MM.1S (cell line): ENCODE measurements at regions not wholly inside any gene's neighbourhood (a gene's known extent, or its start where the extent isn't known, plus 50 kb on each side); places are given as distances from the start of the nearest gene placed in this dataset.
"Not testable (repeated sequence)": the region's sequence is repeated elsewhere in the genome, so short reads cannot be mapped to it uniquely, and the experiment has no call there.

Experiments used
- DNase-seq: peaks from one replicate; pipeline ENCODE4 v3.0.0-alpha.2; 2015
- H2AFZ ChIP-seq: fragments of 300-600 bp; sonication (generic); 2 replicates; pipeline ENCODE4 v1.6.0; 2016; ENCODE audit warnings: antibody characterized with exemption, low read length
- H3F3A ChIP-seq: fragments of 300-600 bp; sonication (generic); 2 replicates; pipeline ENCODE4 v1.6.1; 2016; ENCODE audit warnings: mild to moderate bottlenecking, antibody characterized with exemption, low read length, moderate library complexity, mixed read lengths; ENCODE audit not compliant: insufficient read depth
- H3K27ac ChIP-seq: fragments of 300-600 bp; sonication (generic); 2 replicates; pipeline ENCODE4 v1.5.1; 2016; ENCODE audit warnings: mild to moderate bottlenecking, low read length
- H3K27me3 ChIP-seq: fragments of 300-600 bp; sonication (generic); replicated peaks from 2 replicates; pipeline ENCODE4 v1.6.0; 2016; ENCODE audit warnings: low read length; ENCODE audit not compliant: insufficient read depth
- H3K36me3 ChIP-seq: fragments of 300-600 bp; sonication (generic); replicated peaks from 2 replicates; pipeline ENCODE4 v1.6.1; 2016; ENCODE audit warnings: mild to moderate bottlenecking, low read length, mixed read lengths; ENCODE audit not compliant: insufficient read depth
- H3K4me1 ChIP-seq: fragments of 300-600 bp; sonication (generic); 2 replicates; pipeline ENCODE4 v1.6.1; 2016; ENCODE audit warnings: low read length, mixed read lengths
- H3K4me2 ChIP-seq: fragments of 300-600 bp; sonication (generic); 2 replicates; pipeline ENCODE4 v1.6.0; 2016; ENCODE audit warnings: low read depth, low read length
- H3K4me3 ChIP-seq: fragments of 300-600 bp; sonication (generic); 2 replicates; pipeline ENCODE4 v1.5.1; 2016; ENCODE audit warnings: low read length, mixed read lengths
- H3K79me2 ChIP-seq: fragments of 300-600 bp; sonication (generic); 2 replicates; pipeline ENCODE4 v1.6.1; 2016; ENCODE audit warnings: mixed run types, low read length, mixed read lengths
- H3K9ac ChIP-seq: fragments of 300-600 bp; sonication (generic); 2 replicates; pipeline ENCODE4 v1.6.1; 2016; ENCODE audit warnings: low read length, mixed read lengths
- H3K9me2 ChIP-seq: fragments of 300-600 bp; sonication (generic); replicated peaks from 2 replicates; pipeline ENCODE4 v1.6.1; 2016; ENCODE audit warnings: mild to moderate bottlenecking, low read length, mixed read lengths; ENCODE audit not compliant: insufficient read depth
- H3K9me3 ChIP-seq: fragments of 300-600 bp; sonication (generic); replicated peaks from 2 replicates; pipeline ENCODE4 v1.6.1; 2016; ENCODE audit warnings: mild to moderate bottlenecking, low read length, mixed read lengths; ENCODE audit not compliant: insufficient read depth
- H4K20me1 ChIP-seq: fragments of 300-600 bp; sonication (generic); 2 replicates; pipeline ENCODE4 v1.6.1; 2016; ENCODE audit warnings: mild to moderate bottlenecking, low read length, moderate library complexity, mixed read lengths; ENCODE audit not compliant: insufficient read depth
- CTCF ChIP-seq: fragments of 300-600 bp; sonication (generic); IDR thresholded peaks from 2 replicates; pipeline ENCODE4 v1.5.1; 2016; ENCODE audit warnings: antibody characterized with exemption, low read length, mixed read lengths
- EZH2 ChIP-seq: fragments of 300-600 bp; sonication (generic); optimal IDR thresholded peaks from 2 replicates; pipeline ENCODE3; 2017; ENCODE audit warnings: low read depth, mild to moderate bottlenecking, antibody characterized with exemption, low read length, mixed read lengths
- EZH2phosphoT487 ChIP-seq: fragments of 300-600 bp; sonication (generic); IDR thresholded peaks from 2 replicates; pipeline ENCODE4 v1.6.1; 2018; ENCODE audit warnings: antibody characterized with exemption, low read length

GRCh38 chr3:146359841-146360240 lies 108.9 kb upstream of the PLSCR4 start:
- Histone ChIP-seq H3K9me2 (no peaks in the 10 kb centered on the region), H3K27ac (no peak overlapping the region), H3K27me3 (no peaks in the 10 kb centered on the region), H3K4me1 (no peaks in the 10 kb centered on the region), H3K9me3 (no peaks in the 10 kb centered on the region), H4K20me1 (no peaks in the 10 kb centered on the region), H3K36me3 (no peaks in the 10 kb centered on the region), H2AFZ (no peak overlapping the region), H3K79me2 (no peaks in the 10 kb centered on the region), H3K9ac (no peak overlapping the region), H3K4me2 (no peak overlapping the region), H3F3A (no peaks in the 10 kb centered on the region), H3K4me3 (no peak overlapping the region)
- DNase-seq, result no peak
- no peak for TF ChIP-seq EZH2
- TF ChIP-seq CTCF, result no peak
- no peak for TF ChIP-seq EZH2phosphoT487

- not testable (repeated sequence) for H3K4me1 ChIP-seq, DNase-seq, H3K9ac ChIP-seq, H3K4me3 ChIP-seq, H4K20me1 ChIP-seq, H3K27me3 ChIP-seq, H3K79me2 ChIP-seq, H3F3A ChIP-seq, H3K4me2 ChIP-seq, H3K36me3 ChIP-seq, H2AFZ ChIP-seq, H3K27ac ChIP-seq, H3K9me3 ChIP-seq, H3K9me2 ChIP-seq
These were observed 103.5 kb upstream of the PLSCR4 start for GRCh38 chr3:146354421-146354820.

- H3K36me3 ChIP-seq, result no peaks in the 10 kb centered on the region
- no peak overlapping the region for H2AFZ ChIP-seq
- no peak overlapping the region for H3K9ac ChIP-seq
- H3K9me3 ChIP-seq, result no peaks in the 10 kb centered on the region
- no peak overlapping the region for H3K27ac ChIP-seq
- H3K9me2 ChIP-seq, result no peaks in the 10 kb centered on the region
- H3K79me2 ChIP-seq, result no peaks in the 10 kb centered on the region
- H3F3A ChIP-seq, result no peaks in the 10 kb centered on the region
- DNase-seq, result no peak
- no peaks in the 10 kb centered on the region for H3K4me1 ChIP-seq
- H3K4me2 ChIP-seq, result no peak overlapping the region
- no peak overlapping the region for H3K4me3 ChIP-seq
- H4K20me1 ChIP-seq, result no peaks in the 10 kb centered on the region
- no peaks in the 10 kb centered on the region for H3K27me3 ChIP-seq
- TF ChIP-seq EZH2phosphoT487 (no peak), CTCF (no peak), EZH2 (no peak)
These were observed 99.9 kb upstream of the PLSCR4 start for GRCh38 chr3:146350852-146351251.

- no peaks in the 10 kb centered on the region for H3K4me1 ChIP-seq
- no peak overlapping the region for H3K4me2 ChIP-seq
- DNase-seq, result no peak
- H3K79me2 ChIP-seq, result no peaks in the 10 kb centered on the region
- no peaks in the 10 kb centered on the region for H3K9me2 ChIP-seq
- no peak overlapping the region for H3K9ac ChIP-seq
- H3K9me3 ChIP-seq, result no peaks in the 10 kb centered on the region
- H3K27me3 ChIP-seq, result no peaks in the 10 kb centered on the region
- H4K20me1 ChIP-seq, result no peaks in the 10 kb centered on the region
- TF ChIP-seq EZH2phosphoT487, result no peak
- TF ChIP-seq CTCF, result no peak
- TF ChIP-seq EZH2, result no peak
- no peak overlapping the region for H3K27ac ChIP-seq
- no peak overlapping the region for H2AFZ ChIP-seq
- H3F3A ChIP-seq, result no peaks in the 10 kb centered on the region
- H3K36me3 ChIP-seq, result no peaks in the 10 kb centered on the region
- H3K4me3 ChIP-seq, result no peak overlapping the region
These were observed 95.0 kb upstream of the PLSCR4 start for GRCh38 chr3:146345900-146346299.
